HG03558 (cell line): ENCODE measurements at regions not wholly inside any gene's neighbourhood (a gene's known extent, or its start where the extent isn't known, plus 50 kb on each side); places are given as distances from the start of the nearest gene placed in this dataset.
"Not testable (repeated sequence)": the region's sequence is repeated elsewhere in the genome, so short reads cannot be mapped to it uniquely, and the experiment has no call there.

Experiments used
- ATAC-seq: cut with Tn5 transposase; IDR thresholded peaks from one replicate; pipeline ENCODE4 v1.9.1; 2021; ENCODE audit warnings: moderate number of reproducible peaks; ENCODE audit not compliant: unreplicated experiment; ENCODE audit errors: extremely low read depth

DNA sequence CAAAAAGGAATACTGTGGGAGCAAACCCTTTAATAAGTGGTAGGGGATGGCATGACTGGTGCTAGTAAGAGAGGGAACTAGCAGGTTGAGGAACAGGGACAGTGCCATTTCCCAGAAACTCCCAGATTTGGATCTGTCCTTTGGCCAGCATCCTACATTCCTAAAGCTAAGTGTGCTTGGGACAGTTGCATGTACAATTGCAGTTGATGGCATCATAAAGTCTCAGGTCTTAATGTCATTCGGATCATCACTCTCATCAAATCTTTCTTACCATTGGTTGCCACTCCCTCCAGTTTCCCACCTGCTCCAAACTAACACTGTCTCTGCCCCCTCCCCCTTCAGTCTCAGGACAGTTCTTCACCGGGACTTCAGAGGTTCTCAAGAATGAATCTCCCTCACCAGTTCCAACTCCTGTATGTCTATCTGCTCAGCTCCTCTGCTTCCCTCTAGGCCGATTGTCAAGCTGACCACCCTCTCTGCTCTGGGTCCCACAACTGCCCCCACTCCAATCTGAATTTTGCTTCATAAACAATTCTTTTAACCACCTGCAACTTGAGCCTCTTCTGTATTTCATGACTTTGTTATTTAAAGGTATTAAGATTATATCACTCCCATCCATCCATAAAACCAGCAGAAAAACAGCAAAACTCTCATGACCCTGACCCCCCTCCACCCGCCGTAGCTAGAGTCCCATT is 260.8 kb downstream of the CGGBP1 start:
- no peak for ATAC-seq

DNA sequence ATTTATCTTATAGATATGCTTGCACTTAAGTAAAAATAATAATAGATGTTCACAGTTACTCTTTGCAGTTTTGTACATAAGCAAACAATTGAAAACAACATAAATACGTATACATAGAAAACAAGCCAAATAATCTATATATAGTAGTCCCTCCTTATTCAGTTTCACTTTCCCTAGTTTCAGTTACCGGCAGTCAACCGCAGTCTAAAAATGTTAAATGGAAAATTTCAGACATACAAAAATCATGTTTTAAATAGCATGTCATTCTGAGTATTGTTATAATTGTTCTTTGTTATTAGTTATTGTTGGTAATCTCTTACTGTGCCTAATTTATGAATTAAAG is 262.0 kb downstream of the CGGBP1 start:
- ATAC-seq: no peak

DNA sequence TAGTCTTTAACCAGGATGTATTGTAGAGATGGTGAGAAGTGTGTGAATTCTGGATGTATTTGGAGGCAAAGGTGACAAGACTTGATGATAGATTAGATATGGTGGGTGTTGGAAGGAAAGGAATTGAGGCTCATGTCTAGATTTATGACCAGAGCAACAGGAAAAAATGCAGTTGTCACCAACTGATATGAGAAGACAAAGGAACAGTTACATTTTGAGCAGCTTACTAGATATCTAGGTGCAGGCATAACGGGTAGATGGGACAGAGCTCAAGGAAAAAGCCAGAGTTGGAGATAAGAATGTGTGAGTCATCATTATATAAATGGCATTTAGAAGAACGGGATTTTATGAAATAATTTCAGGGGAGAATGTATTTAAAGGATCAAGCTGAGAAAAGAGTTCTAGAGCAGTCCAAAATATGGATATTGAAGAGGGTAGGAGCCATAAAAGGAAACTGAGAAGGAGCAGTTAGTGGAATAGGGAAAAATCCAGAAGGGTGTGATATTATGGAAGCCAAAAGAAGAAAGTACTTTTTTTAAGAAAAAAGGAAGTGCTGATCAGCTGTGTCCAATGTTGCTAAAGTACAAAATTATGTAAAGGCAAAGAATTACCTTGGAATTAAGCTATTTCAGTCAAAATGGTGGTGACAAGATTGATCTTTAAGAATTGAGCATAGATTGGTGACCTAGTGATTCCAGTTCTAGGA is 262.5 kb downstream of the CGGBP1 start:
- no peak for ATAC-seq

DNA sequence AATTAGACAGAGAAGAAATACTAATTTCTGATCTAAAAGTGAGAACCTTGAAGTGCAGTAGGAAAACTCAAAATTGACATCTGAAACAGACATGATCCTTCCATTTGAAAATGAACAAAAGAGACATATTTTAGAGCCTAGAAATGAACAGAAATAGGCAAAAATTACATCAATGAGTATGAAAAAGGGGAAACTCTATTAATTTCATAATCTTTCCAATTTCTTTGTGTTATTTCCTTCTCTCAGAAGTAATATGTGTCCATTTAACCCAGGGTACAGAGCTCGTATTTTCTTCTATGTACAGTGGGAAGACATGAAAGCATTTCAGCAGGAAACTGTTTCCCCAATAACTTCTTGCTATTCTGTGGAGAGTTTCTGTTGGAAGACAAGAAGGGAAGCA is 263.1 kb downstream of the CGGBP1 start:
- ATAC-seq: no peak

DNA sequence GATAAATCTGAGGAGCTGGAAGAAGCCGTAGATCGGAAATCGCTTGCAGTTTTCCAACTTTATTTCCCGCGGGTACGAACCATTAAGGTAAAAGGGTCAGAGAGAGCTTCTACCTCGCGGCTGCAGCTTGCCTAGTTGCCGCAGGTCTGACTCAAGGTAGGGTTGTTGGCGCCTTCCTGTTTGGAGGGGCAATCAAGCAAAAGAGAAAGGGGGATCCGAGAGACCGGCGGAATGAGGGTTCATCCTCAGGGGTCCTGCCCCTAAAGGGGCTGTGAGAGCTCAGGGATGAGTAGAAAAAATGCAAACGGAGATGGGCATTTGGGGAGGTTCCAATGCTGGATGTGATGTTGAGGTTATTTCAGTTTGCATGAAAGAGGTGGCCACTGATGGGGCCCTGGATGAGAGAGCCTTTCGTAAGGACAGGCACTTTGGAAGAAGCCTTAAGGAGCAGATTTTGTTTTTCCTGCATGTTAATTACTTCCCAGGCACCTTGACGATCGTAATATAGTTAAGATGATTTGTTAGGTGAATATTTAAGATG is 265.4 kb downstream of the CGGBP1 start:
- ATAC-seq: no peak

DNA sequence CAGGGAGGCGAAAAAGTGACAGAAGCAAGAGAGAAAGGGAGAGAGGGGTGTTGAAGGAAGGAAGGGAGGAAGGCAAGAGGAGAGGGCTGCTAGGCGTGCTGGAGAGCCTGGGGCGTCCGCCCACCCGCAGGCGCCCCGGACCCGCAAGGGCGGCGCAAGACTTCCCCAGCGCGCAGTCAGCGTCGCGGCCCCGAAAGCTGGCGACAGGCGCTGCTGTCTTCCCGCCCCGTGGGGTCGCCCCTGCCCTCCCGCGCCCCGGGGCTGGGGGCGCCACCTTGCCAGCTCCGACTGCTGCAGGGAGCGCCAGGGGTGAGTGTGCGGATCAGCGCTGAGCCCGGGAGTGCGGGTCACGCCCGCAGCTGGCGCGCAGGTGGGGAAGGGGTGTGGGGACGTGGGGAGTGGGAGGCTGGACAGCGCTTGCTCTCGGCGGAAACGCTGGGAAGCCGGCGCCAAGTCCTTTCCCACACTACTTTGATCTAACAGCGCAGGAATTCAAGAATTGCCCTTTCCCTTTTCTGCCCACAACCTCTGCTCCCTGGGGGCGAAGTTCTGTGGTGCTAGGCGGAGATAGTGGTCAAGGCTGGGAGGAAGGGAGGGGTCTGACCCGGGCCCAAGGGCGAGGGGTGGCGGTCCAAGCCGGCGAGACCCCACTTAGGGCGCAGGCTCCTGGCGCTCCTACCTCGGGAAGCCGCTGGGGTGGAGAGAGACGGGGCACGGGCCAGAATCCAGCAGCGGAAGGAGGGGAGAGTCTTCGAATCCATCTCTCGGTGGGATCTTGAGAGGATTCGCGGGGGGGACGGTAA is 266.1 kb downstream of the CGGBP1 start, which contains the start of gene HTR1F:
HTR1F (plus strand) TSS at position 173 of the 803 bp plus-strand sequence.
- ATAC-seq: no peak

DNA sequence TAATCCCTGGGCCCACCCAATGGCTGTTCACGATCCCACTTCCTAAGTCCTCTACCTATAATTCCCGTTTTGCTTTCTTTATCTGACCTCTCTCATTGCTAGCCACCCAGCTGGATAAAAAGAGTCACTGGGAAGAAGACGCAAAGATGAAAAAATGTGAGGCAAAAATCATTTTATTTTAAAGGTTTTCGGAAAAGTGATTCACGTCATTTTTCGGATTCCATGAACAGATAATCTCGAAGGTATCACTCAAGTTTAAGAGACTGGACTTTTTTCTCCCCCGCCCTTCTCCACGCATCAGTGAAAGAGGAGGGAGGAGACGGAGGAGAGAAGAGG is 266.6 kb downstream of the CGGBP1 start:
- no peak for ATAC-seq

DNA sequence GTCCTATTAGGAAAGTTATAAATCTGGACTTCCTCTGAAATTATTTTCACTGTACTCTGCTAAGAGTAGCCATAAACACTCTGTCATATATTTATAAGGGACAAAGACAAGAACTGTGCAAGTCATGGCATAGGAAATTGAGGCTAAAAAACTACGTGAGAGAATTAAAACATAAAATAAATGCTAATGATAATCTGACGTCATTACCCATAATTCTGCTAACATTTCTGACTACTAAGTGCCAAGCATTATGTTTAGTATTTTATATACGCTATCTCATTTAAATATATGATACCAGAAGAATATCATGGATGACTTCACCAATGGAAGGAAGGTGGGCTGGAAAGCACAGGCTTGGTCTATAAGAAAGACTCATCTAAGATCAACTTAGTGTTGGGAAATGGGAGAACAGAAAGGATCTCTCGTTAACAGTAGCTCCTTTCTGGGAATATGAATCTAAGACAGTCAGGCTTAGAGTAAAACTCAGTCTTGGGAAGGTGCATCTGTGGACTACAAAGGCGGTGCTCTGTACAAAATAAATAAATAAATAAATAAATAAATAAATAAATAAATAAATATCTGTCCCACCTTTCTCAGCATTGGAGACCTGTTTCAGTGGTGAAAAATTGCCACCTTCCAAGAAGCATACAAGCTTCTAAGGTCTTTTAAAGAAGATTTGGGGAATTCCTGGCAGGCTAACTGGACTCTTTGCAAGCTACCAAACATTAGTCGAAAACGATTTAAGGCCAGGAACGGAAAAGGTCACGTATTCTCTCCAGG is 267.4 kb downstream of the CGGBP1 start:
- ATAC-seq: no peak

DNA sequence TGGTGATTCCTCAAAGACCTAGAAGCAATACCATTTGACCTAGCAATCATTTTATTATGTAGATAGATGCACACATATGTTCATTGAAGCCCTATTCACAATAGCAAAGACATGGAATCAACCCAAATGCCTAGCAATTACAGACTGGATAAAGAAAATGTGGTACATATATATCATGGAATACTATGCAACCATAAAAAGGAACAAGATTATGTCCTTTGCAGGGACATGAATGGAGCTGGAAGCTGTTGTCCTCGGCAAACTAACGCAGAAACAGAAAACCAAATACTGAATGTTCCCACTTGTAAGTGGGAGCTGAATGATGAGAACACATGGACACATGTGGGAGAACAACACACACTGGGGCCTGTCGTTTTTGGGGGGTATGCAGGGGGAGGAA is 269.8 kb downstream of the CGGBP1 start:
- ATAC-seq: not testable (repeated sequence)

DNA sequence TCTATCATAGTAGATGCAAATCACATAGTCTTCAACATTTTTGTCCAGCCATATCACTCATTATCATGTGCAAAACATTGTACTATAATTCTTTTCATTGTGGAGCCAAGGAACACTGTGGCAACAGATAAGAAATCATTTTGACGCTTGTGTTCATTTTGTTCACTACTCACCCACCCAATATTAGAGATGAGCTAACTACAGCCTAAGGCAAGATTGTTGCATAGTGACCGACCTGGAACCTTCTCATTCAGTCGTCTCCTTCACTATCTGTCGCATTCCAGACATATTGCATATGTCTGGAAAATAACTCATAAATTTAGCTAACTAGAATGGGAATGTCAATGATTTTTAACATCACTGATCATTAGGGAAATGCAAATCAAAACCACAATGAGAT is 270.3 kb downstream of the CGGBP1 start:
- no peak for ATAC-seq

DNA sequence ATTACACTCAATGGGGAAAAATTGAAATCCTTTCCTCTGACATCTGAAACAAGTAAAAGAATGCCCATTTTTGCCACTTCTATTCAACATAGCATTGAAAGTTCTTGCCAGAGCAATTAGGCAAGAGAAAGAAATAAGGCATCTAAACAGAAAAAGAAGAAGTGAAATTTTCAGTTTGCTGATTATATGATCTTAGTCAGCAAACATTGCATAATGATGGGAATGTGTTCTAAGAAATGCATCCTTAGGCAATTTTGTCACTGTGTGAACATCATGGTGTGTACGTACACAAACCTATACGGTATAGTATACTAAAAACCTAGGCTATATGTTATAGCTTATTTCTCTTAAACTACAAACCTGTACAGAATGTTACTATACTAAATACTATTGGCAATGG is 278.0 kb downstream of the CGGBP1 start:
- no peak for ATAC-seq

DNA sequence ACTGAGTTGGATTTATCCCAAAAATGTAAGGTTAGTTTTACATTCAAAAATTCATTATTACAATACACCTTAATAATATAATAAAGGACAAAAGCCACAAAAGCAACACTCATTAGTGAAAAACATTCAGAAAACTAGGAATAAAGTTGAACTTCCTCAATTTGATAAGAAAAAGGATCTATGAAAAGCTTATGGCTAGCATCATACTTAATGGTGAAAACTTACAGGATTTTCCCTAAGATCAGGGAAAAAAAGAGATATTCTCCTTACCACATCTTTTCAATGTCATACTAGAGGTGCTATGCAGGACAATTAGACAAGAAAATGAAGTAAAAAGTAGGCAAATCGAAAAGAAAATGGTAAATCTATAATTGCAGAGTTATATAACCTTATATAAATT is 279.9 kb downstream of the CGGBP1 start:
- ATAC-seq: no peak

DNA sequence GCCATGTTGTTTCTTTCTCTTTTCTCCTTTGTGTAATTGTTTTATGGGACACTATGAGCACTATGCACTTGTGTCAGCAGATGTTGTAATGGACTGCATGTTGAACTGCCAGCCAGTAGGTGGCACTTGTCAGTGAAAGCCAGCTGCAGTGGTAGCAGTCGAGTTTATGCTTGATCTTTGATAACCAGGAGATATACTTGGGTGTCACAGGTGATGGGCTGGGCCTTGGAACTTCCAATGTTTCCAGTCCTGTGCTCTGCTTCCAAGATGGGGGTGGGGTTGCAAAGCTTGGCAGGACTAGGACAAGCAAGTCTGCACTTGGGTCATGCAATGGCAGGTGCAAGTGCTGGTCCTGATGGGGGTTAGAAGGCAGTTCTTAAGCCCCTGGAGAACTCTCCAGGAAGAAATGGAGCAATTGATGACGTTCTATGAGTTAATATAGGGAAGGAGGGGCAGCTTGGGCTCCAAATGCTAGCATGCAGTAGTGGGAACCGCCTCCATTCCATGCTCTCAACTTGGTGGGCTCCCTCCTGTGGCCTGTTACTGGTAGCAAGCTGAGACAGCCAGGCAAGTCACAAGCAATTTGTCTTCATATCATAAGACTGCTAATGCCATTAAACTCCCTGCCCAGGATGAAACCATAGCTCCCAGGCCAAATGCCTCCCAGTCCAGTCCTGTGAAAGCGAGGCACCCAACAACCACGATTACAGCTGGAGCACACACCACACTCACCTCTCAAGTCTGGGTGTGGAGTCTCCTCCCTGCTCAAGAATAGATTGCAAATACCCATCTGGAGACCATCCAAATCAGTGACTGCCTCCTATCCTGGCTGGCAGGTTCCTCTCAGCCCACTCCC is 287.2 kb downstream of the CGGBP1 start:
- peak; percentile 90 for ATAC-seq

DNA sequence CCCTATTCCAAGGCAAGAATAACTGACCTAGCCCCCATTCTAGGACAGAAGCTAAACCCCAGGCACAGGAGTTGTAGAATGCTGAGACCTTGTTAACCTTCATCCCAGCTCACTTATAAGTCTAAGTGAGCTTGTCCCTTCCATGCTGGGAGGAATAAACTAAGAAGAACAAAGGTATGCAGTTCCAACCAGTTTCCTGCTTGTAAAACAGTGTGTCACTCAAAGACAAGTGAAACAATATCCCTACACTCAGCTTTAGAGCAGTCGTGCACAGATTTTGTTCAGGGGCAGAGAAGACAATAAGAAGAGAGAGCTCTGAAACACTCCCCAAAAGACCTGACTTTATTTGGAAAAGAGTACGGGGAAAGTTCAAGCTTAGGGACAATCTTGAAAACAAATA is 292.1 kb downstream of the CGGBP1 start:
- no peak for ATAC-seq

DNA sequence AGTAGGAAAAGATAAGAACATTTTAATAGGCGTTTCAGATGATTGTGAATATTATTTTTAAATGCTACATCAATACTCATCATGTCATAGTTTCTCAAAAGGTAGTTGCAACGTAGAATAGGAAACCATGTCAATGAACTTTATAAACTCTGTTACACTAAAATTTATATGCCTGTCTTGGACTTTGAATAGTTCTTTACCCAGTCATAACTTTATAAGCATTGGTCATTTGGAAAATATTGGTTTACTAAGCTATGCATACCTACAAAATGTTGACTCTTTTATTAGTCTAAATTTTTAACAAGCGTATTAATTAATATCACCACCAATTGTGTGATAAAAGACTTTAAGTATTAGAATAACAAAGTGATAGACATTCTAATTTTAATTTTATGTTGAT is 293.5 kb downstream of the CGGBP1 start:
- ATAC-seq: no peak

DNA sequence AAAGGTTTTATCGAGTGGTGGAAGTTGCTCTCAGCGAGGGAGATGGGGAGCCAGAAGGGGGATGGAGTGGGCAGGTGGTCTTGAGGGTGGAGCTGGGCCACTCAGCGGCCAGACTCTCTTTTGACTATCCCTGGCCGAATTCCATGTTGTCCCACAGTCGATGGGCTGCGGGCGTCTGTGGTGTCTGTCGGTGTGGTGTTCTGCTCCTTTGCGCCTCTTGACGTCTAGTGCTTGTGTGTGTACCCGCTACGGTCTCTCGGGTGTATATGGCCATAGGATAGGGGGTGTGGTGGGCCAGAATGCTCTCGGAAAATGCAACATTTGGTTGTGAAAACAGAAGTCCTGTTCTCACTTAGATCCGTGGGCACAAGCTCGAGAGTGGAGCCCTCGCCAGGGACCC is 297.0 kb downstream of the CGGBP1 start:
- no peak for ATAC-seq

DNA sequence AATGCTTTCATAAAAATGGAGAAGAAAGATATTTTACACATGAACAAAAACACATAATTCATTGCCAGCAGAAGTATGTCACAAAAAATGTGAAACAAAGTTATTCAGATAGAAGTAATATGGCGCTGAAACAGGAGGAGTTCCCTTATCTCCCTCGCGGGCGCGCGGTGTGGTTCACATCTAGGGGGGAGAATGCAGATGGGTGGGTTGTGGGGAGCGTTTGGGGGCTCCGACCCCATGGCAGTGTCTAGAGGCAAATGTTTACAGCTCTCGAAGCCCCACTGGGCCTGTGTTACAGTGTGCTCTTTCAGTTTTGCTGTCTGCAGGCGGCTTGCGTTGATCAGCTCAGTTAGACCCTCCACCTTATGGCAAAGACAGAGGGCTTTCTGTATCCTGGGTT is 297.5 kb downstream of the CGGBP1 start:
- no peak for ATAC-seq

DNA sequence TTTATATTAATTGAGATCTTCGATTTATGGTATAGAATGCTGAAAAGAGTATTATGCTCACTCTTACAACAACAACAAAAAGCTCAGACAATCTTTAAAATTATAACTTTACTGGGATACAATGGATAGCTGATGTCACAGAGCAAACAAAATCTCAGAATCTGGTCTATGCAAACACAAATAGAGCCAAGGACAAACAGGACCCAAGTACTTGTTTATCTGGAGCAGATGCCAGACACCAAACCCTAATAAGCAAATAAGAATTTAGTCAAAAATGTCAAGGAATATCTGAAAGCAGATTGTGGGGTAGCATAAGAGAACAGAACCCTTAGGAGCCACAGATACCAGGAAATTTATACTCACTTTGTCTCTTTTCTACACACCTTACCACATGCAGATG is 302.2 kb downstream of the CGGBP1 start:
- no peak for ATAC-seq

DNA sequence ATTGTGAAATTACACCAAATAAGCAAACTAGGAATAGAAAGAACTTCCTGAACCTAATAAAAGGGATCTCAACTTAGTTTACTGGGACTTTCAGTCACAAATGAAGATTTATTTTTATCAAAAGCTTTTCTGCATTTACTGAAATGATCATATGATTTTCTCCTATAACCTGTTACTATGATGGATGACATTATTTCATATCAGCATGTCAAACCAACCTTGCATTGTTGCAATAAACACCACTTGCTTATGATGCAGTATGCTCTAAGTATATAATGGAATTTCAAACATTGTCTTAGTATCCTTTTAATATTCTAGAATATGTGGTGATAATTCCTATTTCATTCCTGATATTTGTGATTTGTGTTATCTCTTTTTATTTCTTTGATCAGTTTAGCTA is 303.0 kb downstream of the CGGBP1 start:
- ATAC-seq: no peak

DNA sequence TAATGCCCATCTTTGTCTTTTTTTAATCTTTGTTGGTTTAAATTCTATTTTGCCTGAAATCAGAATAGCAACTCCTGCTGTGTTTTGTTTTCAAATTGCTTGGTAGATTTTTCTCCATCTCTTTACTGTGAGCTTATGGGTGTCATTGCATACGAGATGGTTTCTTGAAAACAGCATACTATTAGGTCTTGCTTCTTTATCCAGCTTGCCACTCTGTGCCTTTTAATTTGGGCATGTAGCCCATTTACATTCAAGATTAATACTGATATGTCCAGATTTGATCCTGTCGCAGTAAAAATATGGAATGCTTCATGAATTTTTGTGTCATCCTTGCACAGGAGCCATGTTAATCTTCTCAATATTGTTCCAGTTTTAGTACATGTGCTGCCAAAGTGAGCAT is 316.6 kb downstream of the CGGBP1 start:
- ATAC-seq: no peak
